K562 (cell line): ENCODE measurements at regions not wholly inside any gene's neighbourhood (a gene's known extent, or its start where the extent isn't known, plus 50 kb on each side); places are given as distances from the start of the nearest gene placed in this dataset.

ENCODE experiments used
- ATAC-seq: fragments of 200-7000 bp; cut with Tn5 transposase; 3 replicates; pipeline ENCODE4 v1.9.1; 2020; ENCODE audit warnings: moderate library complexity
- BruUV-seq: library from RNA; stranded (reverse); fragments of 400-500 nt; replicated peaks from 2 replicates; lab custom pipeline; 2021; lab: Mats Ljungman, UMichigan
- CTCF ChIA-PET: fragments of 300-600 bp; formaldehyde crosslinking; extraction: SDS; loops from one replicate; lab custom pipeline; 2021; ENCODE audit warnings: low intra/inter-chr PET ratio; lab: Yijun Ruan, JAX
- POLR2A ChIA-PET: fragments of 300-600, 350-650 bp; sonication (Branson Sonifier 250); formaldehyde crosslinking; extraction: SDS; loops from one replicate; lab custom pipeline; 2021; ENCODE audit warnings: antibody characterized with exemption, inconsistent platforms; lab: Yijun Ruan, JAX
- DNase-seq, 4 experiments: peaks; one replicate each; pipeline versions ENCODE4 v3.0.0 to v3.0.0-alpha.2; 2011 to 2018; ENCODE audit warnings: low spot score in 3 of 4, mixed read lengths in 3 of 4; ENCODE audit errors: extremely low read depth in 1 of 4
- FAIRE-seq: peaks from 2 replicates; lab custom pipeline; 2011; peaks lifted over from hg19 to GRCh38; lab: Jason Lieb, UNC
- H2AFZ ChIP-seq: 2 replicates; pipeline ENCODE4 v1.6.0; 2011; ENCODE audit warnings: low read depth, low read length, control low read depth, inconsistent platforms
- H3K27ac ChIP-seq: fragments of 200-600 bp; 3 replicates; pipeline ENCODE4 v1.8.0; 2011; ENCODE audit warnings: low read depth, mild to moderate bottlenecking, control low read depth, inconsistent platforms, low read length, moderate library complexity, mixed read lengths; ENCODE audit errors: extremely low read depth
- H3K27me3 ChIP-seq, 2 experiments: fragments of 300-600 bp in 1 of 2; 2 replicates in 1 of 2; 3 replicates in 1 of 2; pipeline versions ENCODE4 v1.6.0 to v1.8.0; 2011; ENCODE audit warnings: inconsistent platforms in 2 of 2, low read length in 2 of 2, mild to moderate bottlenecking in 1 of 2, mixed read lengths in 1 of 2, moderate library complexity in 1 of 2; ENCODE audit not compliant: control insufficient read depth in 2 of 2, insufficient read depth in 2 of 2
- H3K36me3 ChIP-seq: fragments of 300-600 bp; 3 replicates; pipeline ENCODE4 v1.8.0; 2011; ENCODE audit warnings: mild to moderate bottlenecking, low read length, inconsistent platforms; ENCODE audit not compliant: control insufficient read depth, insufficient read depth
- H3K4me1 ChIP-seq, 2 experiments: fragments of 200-600 bp in 1 of 2; replicated peaks in 1 of 2; 2 replicates in 1 of 2; 3 replicates in 1 of 2; pipeline versions ENCODE4 v1.5.1 to v1.8.0; 2011; ENCODE audit warnings: inconsistent platforms in 2 of 2, low read length in 2 of 2, mild to moderate bottlenecking in 1 of 2, mixed read lengths in 1 of 2, moderate library complexity in 1 of 2; ENCODE audit not compliant: control insufficient read depth in 2 of 2, insufficient read depth in 2 of 2
- H3K4me2 ChIP-seq: 2 replicates; pipeline ENCODE4 v1.6.1; 2011; ENCODE audit warnings: low read length, control low read depth, inconsistent platforms, mixed read lengths; ENCODE audit not compliant: insufficient read depth
- H3K4me3 ChIP-seq: fragments of 200-600 bp; sonication (generic), shearing (Covaris generic); 2 replicates; pipeline ENCODE4 v1.5.1; 2016; ENCODE audit warnings: control low read depth, inconsistent platforms
- H3K79me2 ChIP-seq: fragments of 200-600 bp; 3 replicates; pipeline ENCODE4 v1.8.0; 2011; ENCODE audit warnings: low read length, inconsistent platforms; ENCODE audit not compliant: control insufficient read depth, insufficient read depth
- H3K9ac ChIP-seq, 2 experiments: 2 replicates each; pipeline versions ENCODE4 v1.6.0 to v1.6.1; 2011; ENCODE audit warnings: low read depth in 2 of 2, low read length in 2 of 2, control low read depth in 1 of 2, inconsistent platforms in 1 of 2, mild to moderate bottlenecking in 1 of 2, mixed read lengths in 1 of 2; ENCODE audit not compliant: insufficient read depth in 1 of 2
- H3K9me1 ChIP-seq: one replicate; pipeline ENCODE4 v1.6.0; 2011; ENCODE audit warnings: inconsistent platforms, mild to moderate bottlenecking, low read length, moderate library complexity; ENCODE audit not compliant: control insufficient read depth, insufficient read depth
- H3K9me3 ChIP-seq: replicated peaks from 2 replicates; pipeline ENCODE4 v1.5.1; 2011; ENCODE audit warnings: low read depth, low read length, inconsistent platforms; ENCODE audit not compliant: control insufficient read depth, insufficient read depth
- H4K20me1 ChIP-seq: replicated peaks from 2 replicates; pipeline ENCODE4 v1.6.1; 2011; ENCODE audit warnings: low read length, inconsistent platforms, mixed read lengths; ENCODE audit not compliant: control insufficient read depth, insufficient read depth
- CHCHD3 ChIP-seq: fragments of 250-450 bp; sonication (Bioruptor Pico); IDR thresholded peaks from 2 replicates; pipeline ENCODE4 v2.1.2; 2022; ENCODE audit warnings: mild to moderate bottlenecking
- CUX1 ChIP-seq: fragments of 200-800 bp; sonication (Bioruptor generic); IDR thresholded peaks from 2 replicates; pipeline ENCODE4 v1.6.1; 2016; ENCODE audit warnings: missing genetic modification characterization, missing compliant biosample characterization
- DIDO1 ChIP-seq: fragments of 450-650 bp; IDR thresholded peaks from 2 replicates; pipeline ENCODE4 v1.6.1; 2016; ENCODE audit warnings: low read depth, missing biosample characterization, missing genetic modification characterization
- GABPB1 ChIP-seq: sonication (generic); formaldehyde crosslinking; IDR thresholded peaks from 2 replicates; pipeline ENCODE4 v1.8.0; 2022; ENCODE audit warnings: mild to moderate bottlenecking, missing genetic modification reagents
- HNRNPL ChIP-seq: fragments of 200-400 bp; formaldehyde crosslinking; IDR thresholded peaks from 2 replicates; pipeline ENCODE4 v1.6.1; 2017; ENCODE audit warnings: low read depth, mild to moderate bottlenecking, low read length
- HNRNPLL ChIP-seq: fragments of 200-400 bp; formaldehyde crosslinking; IDR thresholded peaks from 2 replicates; pipeline ENCODE4 v1.6.1; 2017; ENCODE audit warnings: low read length, low read depth, mild to moderate bottlenecking; ENCODE audit not compliant: poor library complexity, severe bottlenecking
- NELFE ChIP-seq: IDR thresholded peaks from 2 replicates; pipeline ENCODE4 v1.6.1; 2011; ENCODE audit warnings: mild to moderate bottlenecking; ENCODE audit not compliant: insufficient read depth, insufficient read length
- RBM14 ChIP-seq: fragments of 200-400 bp; formaldehyde crosslinking; IDR thresholded peaks from 2 replicates; pipeline ENCODE4 v1.6.1; 2018; ENCODE audit warnings: low read depth, mild to moderate bottlenecking, low read length, moderate library complexity, borderline replicate concordance; ENCODE audit not compliant: insufficient read depth
- RNF219 ChIP-seq: fragments of 250-450 bp; sonication (Bioruptor Pico); IDR thresholded peaks from 2 replicates; pipeline ENCODE4 v1.5.0; 2022; ENCODE audit warnings: mild to moderate bottlenecking
- SMC3 ChIP-seq: conservative IDR thresholded peaks from 2 replicates; pipeline ENCODE4 v1.6.1; 2011; ENCODE audit warnings: low read depth, low read length, improper control_type of control experiment; ENCODE audit not compliant: insufficient read depth
- ZNF75A ChIP-seq: fragments of 450-650 bp; formaldehyde crosslinking; IDR thresholded peaks from 2 replicates; pipeline ENCODE4 v1.4.0; 2020; ENCODE audit warnings: mild to moderate bottlenecking
- WGBS: fragments of 100-300 bp; shearing (Covaris generic); methylation state at CpG from one replicate; pipeline ENCODE4 v1.1.6; 2016; ENCODE audit warnings: low coverage, mixed read lengths; ENCODE audit not compliant: insufficient coverage; ENCODE audit errors: missing lambda C conversion rate; 5-methylcytosine and 5-hydroxymethylcytosine counted together
- in situ Hi-C: fragments of 300-500 bp; cut with MboI; formaldehyde crosslinking; loops from 4 replicates; pipeline ENCODE4 v1.15.0; 2018; ENCODE audit warnings: inconsistent platforms, mixed read lengths
- intact Hi-C: fragments of 100-400 bp; cut with micrococcal nuclease; formaldehyde crosslinking; loops from 2 replicates; pipeline ENCODE4 v1.14.2; 2022

GRCh38 chr9:1431461-1431860, 381.3 kb downstream of the DMRT2 start:
- 3% methylated on average over 4 of the region's 4 CpGs for WGBS
- FAIRE-seq (no peak), ATAC-seq (no peak), DNase-seq (no peak)
- Histone ChIP-seq H3K79me2 (no peaks in the 10 kb centered on the region), H3K9me1 (no peaks in the 10 kb centered on the region), H3K36me3 (no peaks in the 10 kb centered on the region), H3K27ac (no peak overlapping the region), H2AFZ (no peak overlapping the region), H3K4me3 (no peak overlapping the region), H3K4me1 (no peaks in the 10 kb centered on the region), H4K20me1 (no peaks in the 10 kb centered on the region), H3K9me3 (no peaks in the 10 kb centered on the region), H3K4me2 (no peak overlapping the region), H3K9ac (no peak overlapping the region), H3K27me3 (no peaks in the 10 kb centered on the region)
- TF ChIP-seq ZNF75A, result no peak
- no peak for TF ChIP-seq CHCHD3 (CRISPR knock-in tag)
- TF ChIP-seq CUX1 (CRISPR knock-in tag), result no peak
- no peak for TF ChIP-seq DIDO1 (tag)
- TF ChIP-seq HNRNPLL, result no peak
- no peak for TF ChIP-seq NELFE
- TF ChIP-seq RBM14, result no peak
- no peak for TF ChIP-seq SMC3
- TF ChIP-seq RNF219 (CRISPR knock-in tag), result no peak
- no peak for TF ChIP-seq GABPB1 (CRISPR knock-in tag)
- no peak for TF ChIP-seq HNRNPL
- intact Hi-C loops (no loop called here), in situ Hi-C loops (no loop called here)
- ChIA-PET POLR2A (no interaction called here), CTCF (no interaction called here)
- no TSS peak for BruUV-seq
